T-helper 2 cell treated with Interferon-gamma antibody and Interleukin-4, amounts not matched to agents 5 μg/mL and 100 μg/mL, for 36 hours (primary cell): ENCODE measurements at regions not wholly inside any gene's neighbourhood (a gene's known extent, or its start where the extent isn't known, plus 50 kb on each side); places are given as distances from the start of the nearest gene placed in this dataset.

Experiments
- DNase-seq: peaks from one replicate; pipeline ENCODE4 v3.0.0; 2021; ENCODE audit warnings: low spot score
- H3K27ac Mint-ChIP-seq: one replicate; pipeline ENCODE4 v1.8.0; 2021; ENCODE audit warnings: mild to moderate bottlenecking, mixed read lengths
- H3K27me3 Mint-ChIP-seq: one replicate; pipeline ENCODE4 v1.8.0; 2021; ENCODE audit warnings: low read depth, mixed read lengths
- H3K36me3 Mint-ChIP-seq: one replicate; pipeline ENCODE4 v1.8.0; 2021; ENCODE audit warnings: low read depth, mixed read lengths
- H3K4me1 Mint-ChIP-seq: one replicate; pipeline ENCODE4 v1.8.0; 2021; ENCODE audit warnings: low read depth, mixed read lengths
- H3K4me3 Mint-ChIP-seq: one replicate; pipeline ENCODE4 v1.8.0; 2022; ENCODE audit warnings: mild to moderate bottlenecking, moderate library complexity, mixed read lengths
- H3K9me3 Mint-ChIP-seq: one replicate; pipeline ENCODE4 v1.8.0; 2021; ENCODE audit warnings: mixed read lengths

GRCh38 chr3:21152555-21152954, 598.5 kb downstream of the ZNF385D start:
- no peaks in the 10 kb centered on the region for H3K27me3 Mint-ChIP-seq
- H3K4me1 Mint-ChIP-seq = no peaks in the 10 kb centered on the region
- no peak for DNase-seq
- no peak overlapping the region for H3K4me3 Mint-ChIP-seq
- H3K36me3 Mint-ChIP-seq = no peaks in the 10 kb centered on the region
- peaks cover 22% of the 10 kb centered on the region for H3K9me3 Mint-ChIP-seq
- no peak overlapping the region for H3K27ac Mint-ChIP-seq

DNA sequence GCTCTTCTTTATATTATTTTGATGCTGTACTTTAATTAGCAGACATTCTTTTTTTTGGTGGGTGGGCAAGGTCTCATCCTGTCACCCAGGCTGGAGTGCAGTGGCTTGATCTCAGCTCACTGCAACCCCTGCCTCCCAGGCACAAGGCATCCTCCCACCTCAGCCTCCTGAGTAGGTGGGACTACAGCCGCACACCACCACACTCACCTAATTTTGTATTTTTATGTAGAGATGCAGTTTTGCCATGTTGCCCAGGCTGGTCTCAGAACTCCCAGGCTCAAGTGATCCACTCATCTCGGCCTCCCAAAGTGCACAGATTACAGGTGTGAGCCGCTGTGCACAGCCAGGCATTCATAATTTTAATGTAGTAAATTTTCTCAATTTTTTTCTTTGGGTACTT, 608.1 kb downstream of the ZNF385D start:
- no peak for DNase-seq
- H3K27ac Mint-ChIP-seq = no peak overlapping the region
- no peaks in the 10 kb centered on the region for H3K27me3 Mint-ChIP-seq
- H3K4me1 Mint-ChIP-seq = no peaks in the 10 kb centered on the region
- no peak overlapping the region for H3K4me3 Mint-ChIP-seq
- no peaks in the 10 kb centered on the region for H3K36me3 Mint-ChIP-seq
- peaks cover 9% of the 10 kb centered on the region for H3K9me3 Mint-ChIP-seq

GRCh38 chr3:21142031-21142430, 609.0 kb downstream of the ZNF385D start:
- no peaks in the 10 kb centered on the region for H3K4me1 Mint-ChIP-seq
- H3K27ac Mint-ChIP-seq = no peak overlapping the region
- no peak overlapping the region for H3K4me3 Mint-ChIP-seq
- H3K36me3 Mint-ChIP-seq = no peaks in the 10 kb centered on the region
- no peaks in the 10 kb centered on the region for H3K27me3 Mint-ChIP-seq
- DNase-seq = no peak
- peaks cover 13% of the 10 kb centered on the region for H3K9me3 Mint-ChIP-seq

DNA sequence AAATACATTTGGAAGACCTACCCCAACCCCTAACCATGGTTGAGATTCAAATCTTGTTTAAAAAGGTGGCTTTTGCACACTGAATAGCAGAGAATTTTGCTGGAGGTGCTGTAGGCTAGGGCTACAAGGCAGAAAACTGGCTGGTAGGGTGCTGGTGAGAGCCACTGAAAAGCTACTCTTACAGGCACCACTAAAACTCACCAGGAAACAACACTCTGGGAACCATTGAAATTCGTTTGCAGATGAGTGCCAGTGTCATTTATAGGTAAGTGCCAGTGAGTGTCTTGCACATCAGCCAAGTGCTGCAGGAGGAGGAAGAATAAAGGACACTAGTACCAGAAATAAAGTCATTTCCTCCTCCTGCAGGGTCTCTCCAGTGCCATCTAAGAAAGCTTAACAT, 610.2 kb downstream of the ZNF385D start:
- Mint-ChIP-seq H3K36me3 (no peaks in the 10 kb centered on the region), H3K27ac (no peak overlapping the region), H3K27me3 (no peaks in the 10 kb centered on the region), H3K9me3 (peaks cover 8% of the 10 kb centered on the region), H3K4me1 (no peaks in the 10 kb centered on the region), H3K4me3 (no peak overlapping the region)
- no peak for DNase-seq

DNA sequence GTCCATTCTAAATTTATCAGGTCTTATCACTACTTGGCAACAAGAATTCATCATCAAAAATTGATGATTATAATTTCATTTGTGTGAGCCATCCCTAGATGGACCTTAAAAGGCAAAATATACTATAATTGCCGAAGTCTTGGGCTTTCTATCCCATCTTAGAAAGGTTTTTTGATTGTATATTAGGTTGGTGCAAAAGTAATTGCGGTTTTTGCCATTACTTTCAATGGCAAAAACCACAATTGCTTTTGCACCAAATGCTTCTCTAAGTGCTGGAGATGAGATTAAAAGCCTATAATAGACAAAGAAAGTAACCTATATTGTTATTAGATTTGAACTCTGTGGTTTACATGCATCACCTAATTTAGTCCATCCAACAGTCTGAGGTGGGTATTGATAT, 612.9 kb downstream of the ZNF385D start:
- no peaks in the 10 kb centered on the region for H3K4me1 Mint-ChIP-seq
- no peak overlapping the region for H3K4me3 Mint-ChIP-seq
- H3K27ac Mint-ChIP-seq = no peak overlapping the region
- peaks cover 11% of the 10 kb centered on the region for H3K9me3 Mint-ChIP-seq
- H3K36me3 Mint-ChIP-seq = no peaks in the 10 kb centered on the region
- no peak for DNase-seq
- H3K27me3 Mint-ChIP-seq = no peaks in the 10 kb centered on the region

- Mint-ChIP-seq H3K27me3 (no peaks in the 10 kb centered on the region), H3K4me1 (no peaks in the 10 kb centered on the region), H3K9me3 (peaks cover 26% of the 10 kb centered on the region), H3K36me3 (no peaks in the 10 kb centered on the region), H3K27ac (no peak overlapping the region), H3K4me3 (no peak overlapping the region)
- no peak for DNase-seq
Observed at GRCh38 chr3:21132896-21133295, 618.1 kb downstream of the ZNF385D start.

- no peaks in the 10 kb centered on the region for H3K4me1 Mint-ChIP-seq
- no peaks in the 10 kb centered on the region for H3K36me3 Mint-ChIP-seq
- no peaks in the 10 kb centered on the region for H3K27me3 Mint-ChIP-seq
- no peak overlapping the region for H3K4me3 Mint-ChIP-seq
- DNase-seq = no peak
- no peak overlapping the region for H3K27ac Mint-ChIP-seq
- H3K9me3 Mint-ChIP-seq = peaks cover 32% of the 10 kb centered on the region
Observed at GRCh38 chr3:21120826-21121225, 630.2 kb downstream of the ZNF385D start.

DNA sequence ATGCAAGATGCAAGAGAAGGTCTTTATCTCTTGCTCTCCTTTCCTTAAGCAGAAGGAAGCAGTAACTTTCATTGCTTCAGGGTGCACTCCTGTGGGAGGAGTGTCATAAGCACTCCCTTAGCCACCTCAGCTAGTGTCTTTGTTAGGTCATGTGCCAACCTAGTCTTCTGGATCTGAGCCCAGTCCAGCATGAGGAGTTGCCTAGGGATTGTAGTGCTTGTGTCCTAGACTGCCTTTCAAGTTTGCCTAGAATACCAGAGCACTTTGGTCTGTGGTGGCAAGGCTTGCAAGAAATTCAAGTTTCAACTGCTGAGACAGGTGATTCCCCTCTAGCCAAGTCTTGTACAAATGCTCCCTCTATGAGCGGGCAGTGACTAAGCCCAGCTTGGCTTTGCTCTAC, 633.6 kb downstream of the ZNF385D start:
- no peaks in the 10 kb centered on the region for H3K36me3 Mint-ChIP-seq
- no peak for DNase-seq
- H3K27ac Mint-ChIP-seq = no peak overlapping the region
- peaks cover 32% of the 10 kb centered on the region for H3K9me3 Mint-ChIP-seq
- no peaks in the 10 kb centered on the region for H3K27me3 Mint-ChIP-seq
- no peak overlapping the region for H3K4me3 Mint-ChIP-seq
- no peaks in the 10 kb centered on the region for H3K4me1 Mint-ChIP-seq

GRCh38 chr3:21109056-21109455, 642.0 kb downstream of the ZNF385D start:
- Mint-ChIP-seq H3K4me1 (no peaks in the 10 kb centered on the region), H3K36me3 (no peaks in the 10 kb centered on the region), H3K9me3 (peaks cover 49% of the 10 kb centered on the region), H3K4me3 (no peak overlapping the region), H3K27me3 (no peaks in the 10 kb centered on the region), H3K27ac (no peak overlapping the region)
- DNase-seq = no peak

GRCh38 chr3:21105784-21106183, 645.2 kb downstream of the ZNF385D start:
- Mint-ChIP-seq H3K27ac (no peak overlapping the region), H3K36me3 (no peaks in the 10 kb centered on the region), H3K27me3 (no peaks in the 10 kb centered on the region), H3K4me3 (no peak overlapping the region), H3K9me3 (peaks cover 48% of the 10 kb centered on the region), H3K4me1 (no peaks in the 10 kb centered on the region)
- DNase-seq = no peak

GRCh38 chr3:21100656-21101359, 650.2 kb downstream of the ZNF385D start:
- Mint-ChIP-seq H3K9me3 (peaks cover 50% of the 10 kb centered on the region), H3K4me3 (no peak overlapping the region), H3K36me3 (no peaks in the 10 kb centered on the region), H3K4me1 (no peaks in the 10 kb centered on the region), H3K27me3 (no peaks in the 10 kb centered on the region), H3K27ac (no peak overlapping the region)
- DNase-seq = no peak

- H3K36me3 Mint-ChIP-seq = no peaks in the 10 kb centered on the region
- no peak overlapping the region for H3K4me3 Mint-ChIP-seq
- DNase-seq = no peak
- no peaks in the 10 kb centered on the region for H3K27me3 Mint-ChIP-seq
- no peaks in the 10 kb centered on the region for H3K4me1 Mint-ChIP-seq
- H3K27ac Mint-ChIP-seq = no peak overlapping the region
- peaks cover 11% of the 10 kb centered on the region for H3K9me3 Mint-ChIP-seq
Observed at GRCh38 chr3:21094686-21095085, 656.3 kb downstream of the ZNF385D start.

- no peak overlapping the region for H3K27ac Mint-ChIP-seq
Observed at GRCh38 chr3:21073561-21073960, 677.4 kb downstream of the ZNF385D start.

GRCh38 chr3:21067031-21067813, 683.8 kb downstream of the ZNF385D start:
- Mint-ChIP-seq H3K36me3 (no peaks in the 10 kb centered on the region), H3K4me3 (no peak overlapping the region), H3K27me3 (no peaks in the 10 kb centered on the region), H3K4me1 (no peaks in the 10 kb centered on the region), H3K27ac (no peak overlapping the region), H3K9me3 (peaks cover 24% of the 10 kb centered on the region)
- no peak for DNase-seq

More at GRCh38 chr3:21073561-21073960, 677.4 kb downstream of the ZNF385D start:
- Mint-ChIP-seq H3K36me3 (no peaks in the 10 kb centered on the region), H3K4me3 (no peak overlapping the region), H3K27me3 (no peaks in the 10 kb centered on the region), H3K4me1 (no peaks in the 10 kb centered on the region), H3K9me3 (peaks cover 16% of the 10 kb centered on the region)
- no peak for DNase-seq
